SK-N-MC (cell line): ENCODE measurements at regions not wholly inside any gene's neighbourhood (a gene's known extent, or its start where the extent isn't known, plus 50 kb on each side); places are given as distances from the start of the nearest gene placed in this dataset.

Experiments used
- EZH2 ChIP-seq: fragments of 200-600 bp; sonication (generic); IDR thresholded peaks from one replicate; pipeline ENCODE4 v1.6.1; 2017; ENCODE audit warnings: antibody characterized with exemption
- FOXP2 ChIP-seq: optimal IDR thresholded peaks from 2 replicates; pipeline ENCODE3; 2011; ENCODE audit warnings: mild to moderate bottlenecking, moderate library complexity; ENCODE audit not compliant: insufficient read depth; ENCODE audit errors: extremely low read length, control extremely low read depth
- POLR2AphosphoS5 ChIP-seq: IDR thresholded peaks from 2 replicates; pipeline ENCODE4 v1.6.1; 2012; ENCODE audit warnings: mild to moderate bottlenecking, low read depth, low read length, borderline replicate concordance

GRCh38 chr5:4868140-4868735 is 271.9 kb upstream of the ADAMTS16 start:
- TF ChIP-seq POLR2AphosphoS5 (no peak), EZH2 (no peak), FOXP2 (no peak)
